Epithelial cell of proximal tubule (primary cell): ENCODE measurements at regions not wholly inside any gene's neighbourhood (a gene's known extent, or its start where the extent isn't known, plus 50 kb on each side); places are given as distances from the start of the nearest gene placed in this dataset.

Source experiments
- DNase-seq: peaks from one replicate; pipeline ENCODE4 v3.0.0-alpha.2; 2011; ENCODE audit warnings: low read depth
- H3K4me3 ChIP-seq: 2 replicates; pipeline ENCODE4 v1.5.1; 2011; ENCODE audit warnings: low read depth, mild to moderate bottlenecking, low read length
- CTCF ChIP-seq: conservative IDR thresholded peaks from 2 replicates; pipeline ENCODE4 v1.5.1; 2012; ENCODE audit warnings: low read depth, mild to moderate bottlenecking, low read length

GRCh38 chr17:71396711-71397110, 724.1 kb upstream of the SOX9 start:
- no peak for TF ChIP-seq CTCF
- H3K4me3 ChIP-seq = no peak overlapping the region
- no peak for DNase-seq

GRCh38 chr17:71398025-71398424, 722.8 kb upstream of the SOX9 start:
- no peak for TF ChIP-seq CTCF
- H3K4me3 ChIP-seq = no peak overlapping the region
- no peak for DNase-seq

GRCh38 chr17:71398800-71399219, 722.0 kb upstream of the SOX9 start:
- DNase-seq = no peak

GRCh38 chr17:71399221-71399620, 721.6 kb upstream of the SOX9 start:
- no peak overlapping the region for H3K4me3 ChIP-seq
- no peak for TF ChIP-seq CTCF
- DNase-seq = no peak

More at GRCh38 chr17:71398800-71399219, 722.0 kb upstream of the SOX9 start:
- no peak overlapping the region for H3K4me3 ChIP-seq
- no peak for TF ChIP-seq CTCF

GRCh38 chr17:71399649-71400048, 721.2 kb upstream of the SOX9 start:
- DNase-seq = no peak
- TF ChIP-seq CTCF = no peak
- no peak overlapping the region for H3K4me3 ChIP-seq

GRCh38 chr17:71402007-71402406, 718.8 kb upstream of the SOX9 start:
- DNase-seq = no peak
- no peak overlapping the region for H3K4me3 ChIP-seq
- no peak for TF ChIP-seq CTCF

- no peak for DNase-seq
- TF ChIP-seq CTCF = no peak
- H3K4me3 ChIP-seq = no peak overlapping the region
Measured at GRCh38 chr17:71402661-71403141, 718.1 kb upstream of the SOX9 start.
